ENCODE measurements at regions not wholly inside any gene's neighbourhood (a gene's known extent, or its start where the extent isn't known, plus 50 kb on each side); places are given as distances from the start of the nearest gene placed in this dataset.
"Not testable (repeated sequence)": the region's sequence is repeated elsewhere in the genome, so short reads cannot be mapped to it uniquely, and the experiment has no call there.

DNA sequence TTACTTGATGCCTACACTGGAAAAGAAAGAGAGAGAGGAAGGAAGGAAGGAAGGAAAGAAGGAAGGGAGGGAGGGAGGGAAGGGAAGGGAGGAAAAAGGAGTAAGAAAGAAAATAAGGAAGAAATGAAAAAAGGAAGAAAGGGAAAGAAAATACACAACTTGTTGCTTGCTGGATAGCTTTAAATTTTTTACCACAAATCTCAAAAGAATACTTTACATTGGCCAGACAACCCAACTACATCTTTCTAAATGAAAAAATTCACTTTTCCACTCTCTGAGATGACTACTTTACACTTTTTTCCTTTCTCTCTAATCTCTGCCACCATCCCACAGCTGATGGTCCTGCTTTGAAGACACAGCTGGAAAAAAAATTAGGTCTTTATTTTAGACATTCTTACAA is 228.9 kb upstream of the FAM78B start:
- no peaks in the 10 kb centered on the region for H3K9me3 ChIP-seq (ENCODE audit: severe bottlenecking)

DNA sequence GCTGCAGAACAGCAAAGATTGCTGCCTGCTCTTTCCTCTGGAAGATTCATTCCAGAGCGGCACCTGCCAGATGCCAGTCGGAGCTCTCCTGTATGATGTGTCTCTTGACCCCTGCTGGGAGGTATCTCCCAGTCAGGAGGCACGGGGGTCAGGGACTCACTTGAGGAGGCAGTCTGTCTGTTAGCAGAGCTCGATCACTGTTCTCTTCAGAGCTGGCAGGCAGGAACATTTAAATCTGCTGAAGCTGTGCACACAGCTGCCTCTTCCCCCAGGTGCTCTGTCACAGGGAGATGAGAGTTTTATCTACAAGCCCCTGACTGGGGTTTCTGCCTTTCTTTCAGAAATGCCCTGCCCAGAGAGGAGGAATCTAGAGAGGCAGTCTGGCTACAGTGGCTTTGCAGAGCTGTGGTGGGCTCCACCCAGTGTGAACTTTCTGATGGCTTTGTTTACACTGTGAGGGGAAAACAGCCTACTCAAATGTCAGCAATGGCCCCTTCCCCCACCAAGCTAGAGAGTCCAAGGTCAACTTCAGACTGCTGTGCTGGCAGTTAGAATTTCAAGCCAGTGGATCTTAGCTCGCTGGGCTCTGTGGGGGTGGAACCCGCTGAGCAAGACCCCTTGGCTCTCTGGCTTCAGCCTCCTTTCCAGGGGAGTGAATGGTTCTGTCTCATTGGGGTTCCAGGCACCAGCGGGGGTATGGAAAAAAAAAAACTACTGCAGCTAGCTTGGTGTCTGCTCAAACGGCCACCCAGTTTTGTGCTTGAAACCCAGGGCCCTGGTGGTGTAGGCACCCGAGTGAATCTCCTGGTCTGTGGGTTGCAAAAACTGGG is 242.7 kb upstream of the FAM78B start:
- not testable (repeated sequence) for H3K4me3 ChIP-seq (ENCODE audit: low read depth, low read length); H3K36me3 ChIP-seq; H3K27ac ChIP-seq; H3K27me3 ChIP-seq (ENCODE audit: insufficient read depth, low read depth, severe bottlenecking); H3K9me3 ChIP-seq (ENCODE audit: severe bottlenecking); DNase-seq

More for the DNA sequence above, 228.9 kb upstream of the FAM78B start:
- no peak for TF ChIP-seq CTCF (IDR thresholded peaks at IDR 0.05; ENCODE audit: low read depth, low read length)
- Histone ChIP-seq H3K36me3 (no peaks in the 10 kb centered on the region), H3K27me3 (ENCODE audit: insufficient read depth, low read depth, severe bottlenecking) (peaks cover 2% of the 10 kb centered on the region), H3K27ac (no peak overlapping the region), H3K4me3 (ENCODE audit: low read depth, low read length) (no peak overlapping the region)
- no peak for DNase-seq

DNA sequence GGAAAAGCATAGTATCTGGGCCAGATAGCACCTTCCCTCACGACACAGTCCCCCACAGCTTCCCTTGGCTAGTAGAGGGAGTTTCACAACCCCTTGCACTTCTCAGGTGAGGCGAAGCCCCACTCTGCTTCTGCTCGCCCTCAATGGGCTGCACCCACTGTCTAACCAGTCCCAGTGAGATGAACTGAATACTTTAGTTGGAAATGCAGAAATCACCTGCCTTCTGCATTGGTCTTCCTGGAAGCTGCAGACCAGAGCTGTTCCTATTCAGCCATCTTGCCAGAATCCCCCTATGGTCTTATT is 243.2 kb upstream of the FAM78B start:
- Histone ChIP-seq H3K4me3 (ENCODE audit: low read depth, low read length) (no peak overlapping the region), H3K9me3 (ENCODE audit: severe bottlenecking) (no peaks in the 10 kb centered on the region), H3K36me3 (no peaks in the 10 kb centered on the region), H3K27ac (no peak overlapping the region), H3K27me3 (ENCODE audit: insufficient read depth, low read depth, severe bottlenecking) (no peaks in the 10 kb centered on the region)
- TF ChIP-seq CTCF (IDR thresholded peaks at IDR 0.05; ENCODE audit: low read depth, low read length), result no peak
- DNase-seq, result no peak

GRCh38 chr1:166416831-166417230 is 250.0 kb upstream of the FAM78B start:
- peak; percentile 12 for DNase-seq
- H3K27ac ChIP-seq; H3K9me3 ChIP-seq (ENCODE audit: severe bottlenecking); H3K4me3 ChIP-seq (ENCODE audit: low read depth, low read length); H3K27me3 ChIP-seq (ENCODE audit: insufficient read depth, low read depth, severe bottlenecking); H3K36me3 ChIP-seq: not testable (repeated sequence)

GRCh38 chr1:166418344-166418933 is 251.6 kb upstream of the FAM78B start:
- no peaks in the 10 kb centered on the region for H3K36me3 ChIP-seq
- DNase-seq, result no peak
- TF ChIP-seq CTCF (IDR thresholded peaks at IDR 0.05; ENCODE audit: low read depth, low read length), result no peak

DNA sequence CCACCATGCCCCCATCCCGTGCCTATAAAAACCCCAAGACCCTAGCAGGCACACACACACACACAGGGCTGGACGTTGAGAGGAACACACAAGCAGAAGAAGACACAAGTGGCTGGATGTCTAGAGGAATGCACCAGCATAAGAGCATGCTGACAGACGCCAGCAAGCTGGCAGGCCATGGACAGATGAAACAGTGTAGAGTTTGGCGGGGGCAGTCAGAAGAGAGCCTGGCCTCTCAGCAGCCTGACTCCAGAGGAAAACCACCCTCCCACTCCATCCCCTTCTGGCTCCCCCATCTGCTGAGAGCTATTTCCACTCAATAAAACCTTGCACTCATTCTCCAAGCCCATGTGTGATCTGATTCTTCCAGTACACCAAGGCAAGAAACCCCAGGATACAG is 255.8 kb upstream of the FAM78B start:
- not testable (repeated sequence) for H3K4me3 ChIP-seq (ENCODE audit: low read depth, low read length); H3K27me3 ChIP-seq (ENCODE audit: insufficient read depth, low read depth, severe bottlenecking); H3K27ac ChIP-seq; DNase-seq; H3K36me3 ChIP-seq; H3K9me3 ChIP-seq (ENCODE audit: severe bottlenecking)

More at GRCh38 chr1:166418344-166418933, 251.6 kb upstream of the FAM78B start:
- H3K4me3 ChIP-seq (ENCODE audit: low read depth, low read length), result no peak overlapping the region
- H3K9me3 ChIP-seq (ENCODE audit: severe bottlenecking), result no peaks in the 10 kb centered on the region
- H3K27me3 ChIP-seq (ENCODE audit: insufficient read depth, low read depth, severe bottlenecking), result no peaks in the 10 kb centered on the region
- no peak overlapping the region for H3K27ac ChIP-seq

GRCh38 chr1:166432655-166433054 is 265.9 kb upstream of the FAM78B start:
- Histone ChIP-seq H3K27ac (no peak overlapping the region), H3K27me3 (ENCODE audit: insufficient read depth, low read depth, severe bottlenecking) (peaks cover 3% of the 10 kb centered on the region), H3K4me3 (ENCODE audit: low read depth, low read length) (no peak overlapping the region), H3K36me3 (no peaks in the 10 kb centered on the region), H3K9me3 (ENCODE audit: severe bottlenecking) (peaks cover 2% of the 10 kb centered on the region)
- no peak for DNase-seq
- no peak for TF ChIP-seq CTCF (IDR thresholded peaks at IDR 0.05; ENCODE audit: low read depth, low read length)

Measured in WERI-Rb-1 (cell line).